ENCODE measurements at regions not wholly inside any gene's neighbourhood (a gene's known extent, or its start where the extent isn't known, plus 50 kb on each side); places are given as distances from the start of the nearest gene placed in this dataset.

DNA sequence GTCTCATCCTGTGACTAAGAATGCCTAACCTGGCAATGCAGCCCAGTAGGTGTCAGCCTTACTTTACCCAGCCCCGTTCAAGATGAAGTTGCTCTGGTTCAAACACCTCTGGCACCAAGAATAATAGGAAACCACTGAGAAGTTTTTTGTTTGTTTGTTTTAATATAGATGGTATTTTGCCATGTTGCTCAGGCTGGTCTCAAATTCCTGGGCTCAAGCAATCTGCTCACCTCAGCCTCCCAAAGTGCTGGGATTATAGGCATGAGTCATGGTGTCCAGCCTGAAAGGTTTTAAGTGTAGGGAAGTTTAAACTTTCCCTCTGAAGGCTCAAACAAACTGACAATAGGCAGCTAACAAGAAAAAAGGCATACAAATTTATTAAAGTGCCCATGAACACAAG is 51.2 kb upstream of the ABCC4 start:
- no peaks in the 10 kb centered on the region for H3K4me1 ChIP-seq (ENCODE audit: control insufficient read depth, extremely low read depth, insufficient read depth, low read length)
- H4K20me1 ChIP-seq (ENCODE audit: control insufficient read depth, extremely low read depth, insufficient read depth, low read length): no peaks in the 10 kb centered on the region
- H3K9me3 ChIP-seq (ENCODE audit: control insufficient read depth, insufficient read depth, low read depth, low read length): no peaks in the 10 kb centered on the region
- H3K4me2 ChIP-seq (ENCODE audit: extremely low read depth, insufficient read depth, low read length): no peak overlapping the region
- H3K27me3 ChIP-seq (ENCODE audit: control insufficient read depth, insufficient read depth, low read length): no peaks in the 10 kb centered on the region
- TF ChIP-seq, protein P1, sequence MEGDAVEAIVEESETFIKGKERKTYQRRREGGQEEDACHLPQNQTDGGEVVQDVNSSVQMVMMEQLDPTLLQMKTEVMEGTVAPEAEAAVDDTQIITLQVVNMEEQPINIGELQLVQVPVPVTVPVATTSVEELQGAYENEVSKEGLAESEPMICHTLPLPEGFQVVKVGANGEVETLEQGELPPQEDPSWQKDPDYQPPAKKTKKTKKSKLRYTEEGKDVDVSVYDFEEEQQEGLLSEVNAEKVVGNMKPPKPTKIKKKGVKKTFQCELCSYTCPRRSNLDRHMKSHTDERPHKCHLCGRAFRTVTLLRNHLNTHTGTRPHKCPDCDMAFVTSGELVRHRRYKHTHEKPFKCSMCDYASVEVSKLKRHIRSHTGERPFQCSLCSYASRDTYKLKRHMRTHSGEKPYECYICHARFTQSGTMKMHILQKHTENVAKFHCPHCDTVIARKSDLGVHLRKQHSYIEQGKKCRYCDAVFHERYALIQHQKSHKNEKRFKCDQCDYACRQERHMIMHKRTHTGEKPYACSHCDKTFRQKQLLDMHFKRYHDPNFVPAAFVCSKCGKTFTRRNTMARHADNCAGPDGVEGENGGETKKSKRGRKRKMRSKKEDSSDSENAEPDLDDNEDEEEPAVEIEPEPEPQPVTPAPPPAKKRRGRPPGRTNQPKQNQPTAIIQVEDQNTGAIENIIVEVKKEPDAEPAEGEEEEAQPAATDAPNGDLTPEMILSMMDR (conservative IDR thresholded peaks at IDR 0.05 in 1 of 2, IDR thresholded peaks at IDR 0.05 in 1 of 2; ENCODE audit: low read depth in 1 of 2, low read length in 2 of 2): no peak
- TF ChIP-seq EZH2 (IDR thresholded peaks at IDR 0.05; ENCODE audit: low read length, missing control alignments): no peak
- H2AFZ ChIP-seq (ENCODE audit: low read length): no peak overlapping the region
- no peak overlapping the region for H3K27ac ChIP-seq (ENCODE audit: insufficient read depth, low read length)
- no peaks in the 10 kb centered on the region for H3K36me3 ChIP-seq (ENCODE audit: control insufficient read depth, insufficient read depth, low read length)
- H3K79me2 ChIP-seq (ENCODE audit: control insufficient read depth, insufficient read depth, low read length): no peaks in the 10 kb centered on the region
- H3K9ac ChIP-seq (ENCODE audit: insufficient read depth, low read length): no peak overlapping the region
- no peak overlapping the region for H3K4me3 ChIP-seq (replicated peaks in 1 of 4; ENCODE audit: control extremely low read depth in 1 of 4, insufficient read depth in 1 of 4, low read depth in 3 of 4, low read length in 4 of 4)
- DNase-seq (ENCODE audit: low read depth in 2 of 2): no peak

DNA sequence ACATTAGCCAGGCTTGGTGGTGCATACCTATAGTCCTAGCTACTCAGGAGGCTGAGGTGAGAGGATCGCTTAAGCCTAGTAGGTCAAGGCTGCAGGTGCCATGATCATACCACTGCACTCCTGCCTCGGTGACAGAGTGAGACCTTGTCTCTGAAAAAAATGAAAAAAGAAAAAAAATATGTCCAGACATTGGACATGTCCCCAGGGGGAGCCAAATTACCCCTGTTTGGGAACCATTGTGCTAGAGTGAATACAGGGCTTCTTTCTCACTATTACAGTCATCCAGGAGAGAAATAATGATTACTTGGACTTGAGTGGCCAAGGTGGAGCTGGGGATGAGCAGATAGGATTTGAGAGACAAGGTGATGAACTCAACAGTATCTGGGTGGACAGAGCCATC is 52.9 kb upstream of the ABCC4 start:
- H3K4me2 ChIP-seq (ENCODE audit: extremely low read depth, insufficient read depth, low read length): no peak overlapping the region
- DNase-seq (ENCODE audit: low read depth in 2 of 2): no peak
- no peaks in the 10 kb centered on the region for H3K27me3 ChIP-seq (ENCODE audit: control insufficient read depth, insufficient read depth, low read length)
- H3K9ac ChIP-seq (ENCODE audit: insufficient read depth, low read length): no peak overlapping the region
- H3K9me3 ChIP-seq (ENCODE audit: control insufficient read depth, insufficient read depth, low read depth, low read length): no peaks in the 10 kb centered on the region
- no peaks in the 10 kb centered on the region for H3K4me1 ChIP-seq (ENCODE audit: control insufficient read depth, extremely low read depth, insufficient read depth, low read length)
- H3K4me3 ChIP-seq (replicated peaks in 1 of 4; ENCODE audit: control extremely low read depth in 1 of 4, insufficient read depth in 1 of 4, low read depth in 3 of 4, low read length in 4 of 4): no peak overlapping the region
- no peaks in the 10 kb centered on the region for H4K20me1 ChIP-seq (ENCODE audit: control insufficient read depth, extremely low read depth, insufficient read depth, low read length)
- H3K79me2 ChIP-seq (ENCODE audit: control insufficient read depth, insufficient read depth, low read length): no peaks in the 10 kb centered on the region
- H2AFZ ChIP-seq (ENCODE audit: low read length): no peak overlapping the region
- no peaks in the 10 kb centered on the region for H3K36me3 ChIP-seq (ENCODE audit: control insufficient read depth, insufficient read depth, low read length)
- no peak for TF ChIP-seq EZH2 (IDR thresholded peaks at IDR 0.05; ENCODE audit: low read length, missing control alignments)
- TF ChIP-seq, protein P1 (conservative IDR thresholded peaks at IDR 0.05 in 1 of 2, IDR thresholded peaks at IDR 0.05 in 1 of 2; ENCODE audit: low read depth in 1 of 2, low read length in 2 of 2): no peak
- no peak overlapping the region for H3K27ac ChIP-seq (ENCODE audit: insufficient read depth, low read length)

DNA sequence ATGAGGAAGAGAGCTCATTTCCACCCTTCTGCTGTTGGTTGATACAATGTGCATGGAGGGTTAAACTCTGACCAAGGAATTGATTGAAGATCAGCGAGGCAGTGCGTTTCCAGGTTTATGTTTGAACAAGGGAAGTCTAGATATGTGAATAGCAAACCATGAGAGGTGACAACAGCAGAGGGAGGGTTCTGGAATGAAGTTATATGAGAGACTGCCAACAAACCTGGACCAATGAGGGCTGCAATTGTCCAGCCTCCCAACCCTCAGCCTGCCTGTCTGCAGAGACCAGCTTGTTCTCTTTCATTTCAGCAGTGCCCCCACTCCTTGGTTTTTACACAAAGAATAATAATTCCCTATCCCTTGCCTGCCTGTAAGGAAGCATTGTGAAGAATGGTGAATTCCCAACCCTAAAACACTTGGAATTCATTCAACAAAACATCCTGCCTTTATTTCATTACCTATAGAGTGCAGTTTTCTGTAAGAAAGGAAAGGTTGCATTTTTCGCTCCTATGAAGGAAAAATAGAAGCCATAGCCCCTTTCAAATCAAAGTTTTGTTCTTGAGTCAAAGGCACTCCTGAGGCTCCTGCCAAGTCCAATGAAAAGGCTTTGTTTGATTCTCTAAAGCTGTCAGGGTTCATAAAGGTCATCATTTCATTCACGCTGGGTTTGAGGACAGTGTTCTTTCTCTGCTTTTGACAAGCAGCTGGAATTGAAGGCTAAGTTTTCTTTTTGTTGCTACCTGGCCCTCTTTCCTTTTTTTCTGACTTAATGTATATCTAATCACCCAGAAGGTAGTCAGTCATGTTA is 53.6 kb upstream of the ABCC4 start:
- H3K4me1 ChIP-seq (ENCODE audit: control insufficient read depth, extremely low read depth, insufficient read depth, low read length): no peaks in the 10 kb centered on the region
- H3K9me3 ChIP-seq (ENCODE audit: control insufficient read depth, insufficient read depth, low read depth, low read length): no peaks in the 10 kb centered on the region
- H3K9ac ChIP-seq (ENCODE audit: insufficient read depth, low read length): no peak overlapping the region
- H3K36me3 ChIP-seq (ENCODE audit: control insufficient read depth, insufficient read depth, low read length): no peaks in the 10 kb centered on the region
- H3K27me3 ChIP-seq (ENCODE audit: control insufficient read depth, insufficient read depth, low read length): no peaks in the 10 kb centered on the region
- DNase-seq (ENCODE audit: low read depth in 2 of 2): peak in 1 of 2 donors; percentile 12
- no peak overlapping the region for H3K27ac ChIP-seq (ENCODE audit: insufficient read depth, low read length)
- no peak for TF ChIP-seq EZH2 (IDR thresholded peaks at IDR 0.05; ENCODE audit: low read length, missing control alignments)
- TF ChIP-seq, protein P1 (conservative IDR thresholded peaks at IDR 0.05 in 1 of 2, IDR thresholded peaks at IDR 0.05 in 1 of 2; ENCODE audit: low read depth in 1 of 2, low read length in 2 of 2): no peak
- no peaks in the 10 kb centered on the region for H4K20me1 ChIP-seq (ENCODE audit: control insufficient read depth, extremely low read depth, insufficient read depth, low read length)
- H2AFZ ChIP-seq (ENCODE audit: low read length): no peak overlapping the region
- no peak overlapping the region for H3K4me3 ChIP-seq (replicated peaks in 1 of 4; ENCODE audit: control extremely low read depth in 1 of 4, insufficient read depth in 1 of 4, low read depth in 3 of 4, low read length in 4 of 4)
- no peaks in the 10 kb centered on the region for H3K79me2 ChIP-seq (ENCODE audit: control insufficient read depth, insufficient read depth, low read length)
- H3K4me2 ChIP-seq (ENCODE audit: extremely low read depth, insufficient read depth, low read length): no peak overlapping the region
